Panc1 (cell line): ENCODE measurements at regions not wholly inside any gene's neighbourhood (a gene's known extent, or its start where the extent isn't known, plus 50 kb on each side); places are given as distances from the start of the nearest gene placed in this dataset.
"Not testable (repeated sequence)": the region's sequence is repeated elsewhere in the genome, so short reads cannot be mapped to it uniquely, and the experiment has no call there.

Source experiments
- ATAC-seq: fragments of 200-7000 bp; cut with Tn5 transposase; 2 replicates; pipeline ENCODE4 v1.9.1; 2020; ENCODE audit warnings: mild to moderate bottlenecking, moderate library complexity
- BruUV-seq: library from RNA; stranded (reverse); fragments of 400-500 nt; replicated peaks from 2 replicates; lab custom pipeline; 2021; lab: Mats Ljungman, UMichigan
- CTCF ChIA-PET: fragments of 300-600 bp; sonication (Branson Sonifier 250); formaldehyde crosslinking; loops from one replicate; lab custom pipeline; 2022; ENCODE audit warnings: antibody characterized with exemption; lab: Charles Lee
- POLR2A ChIA-PET: fragments of 300-600 bp; sonication (Branson Sonifier 250); formaldehyde crosslinking; loops from one replicate; lab custom pipeline; 2022; ENCODE audit warnings: antibody characterized with exemption; lab: Charles Lee
- DNase-seq: peaks from one replicate; pipeline ENCODE4 v3.0.0-alpha.2; 2010; ENCODE audit warnings: low read depth, low spot score
- H3K27ac ChIP-seq: 2 replicates; pipeline ENCODE4 v1.5.1; 2011; ENCODE audit warnings: mild to moderate bottlenecking, low read length, inconsistent platforms
- H3K27me3 ChIP-seq: fragments of 200-500 bp; sonication (Bioruptor generic); 2 replicates; pipeline ENCODE4 v1.6.0; 2014; ENCODE audit warnings: low read length, inconsistent platforms; ENCODE audit not compliant: control insufficient read depth, insufficient read depth
- H3K36me3 ChIP-seq: fragments of 200-500 bp; sonication (Bioruptor generic); 2 replicates; pipeline ENCODE4 v1.5.1; 2014; ENCODE audit warnings: inconsistent platforms, mild to moderate bottlenecking, low read length, moderate library complexity; ENCODE audit not compliant: control insufficient read depth, insufficient read depth
- H3K4me1 ChIP-seq: 2 replicates; pipeline ENCODE4 v1.5.1; 2011; ENCODE audit warnings: inconsistent platforms, mild to moderate bottlenecking, low read length, moderate library complexity; ENCODE audit not compliant: control insufficient read depth, insufficient read depth
- H3K4me3 ChIP-seq, 2 experiments: 2 replicates each; pipeline ENCODE4 v1.5.1; 2011 to 2012; ENCODE audit warnings: low read depth in 2 of 2, low read length in 2 of 2, mild to moderate bottlenecking in 2 of 2, inconsistent platforms in 1 of 2, moderate library complexity in 1 of 2
- H3K9me3 ChIP-seq: fragments of 200-500 bp; sonication (Bioruptor generic); 2 replicates; pipeline ENCODE4 v1.5.1; 2014; ENCODE audit warnings: low read depth, mild to moderate bottlenecking, inconsistent platforms, low read length, moderate library complexity; ENCODE audit not compliant: control insufficient read depth, insufficient read depth
- POLR2AphosphoS5 ChIP-seq: IDR thresholded peaks from 2 replicates; pipeline ENCODE4 v1.6.1; 2012; ENCODE audit warnings: mild to moderate bottlenecking, low read depth, low read length, moderate library complexity
- SIN3A ChIP-seq: IDR thresholded peaks from 2 replicates; pipeline ENCODE4 v1.6.1; 2012; ENCODE audit warnings: low read depth, mild to moderate bottlenecking, low read length, moderate library complexity, borderline replicate concordance; ENCODE audit not compliant: insufficient read depth
- TCF7L2 ChIP-seq: IDR thresholded peaks from 2 replicates; pipeline ENCODE4 v1.6.1; 2011; ENCODE audit warnings: mild to moderate bottlenecking, low read depth, low read length, inconsistent platforms
- in situ Hi-C: cut with HindIII; loops from 2 replicates; pipeline ENCODE4 v1.10.0; 2016; ENCODE audit warnings: low sequenced_read_pairs, low pct_unique_long_range_greater_than_20kb
- intact Hi-C: fragments of 100-400 bp; cut with micrococcal nuclease; formaldehyde crosslinking; loops from one replicate; pipeline ENCODE4 v1.10.0; 2022; ENCODE audit not compliant: unreplicated experiment
- TF ChIP-seq, protein P1 (sequence below), 2 experiments: IDR thresholded peaks; 2 replicates each; pipeline ENCODE4 v1.6.1; 2011 to 2012; ENCODE audit warnings: low read depth in 2 of 2, control low read depth in 1 of 2, low read length in 1 of 2, mild to moderate bottlenecking in 1 of 2, moderate library complexity in 1 of 2; ENCODE audit not compliant: insufficient read depth in 1 of 2
- TF ChIP-seq, protein P2 (sequence below): fragments of 450-650 bp; IDR thresholded peaks from 2 replicates; pipeline ENCODE4 v1.5.1; 2017; ENCODE audit warnings: mild to moderate bottlenecking

DNA sequence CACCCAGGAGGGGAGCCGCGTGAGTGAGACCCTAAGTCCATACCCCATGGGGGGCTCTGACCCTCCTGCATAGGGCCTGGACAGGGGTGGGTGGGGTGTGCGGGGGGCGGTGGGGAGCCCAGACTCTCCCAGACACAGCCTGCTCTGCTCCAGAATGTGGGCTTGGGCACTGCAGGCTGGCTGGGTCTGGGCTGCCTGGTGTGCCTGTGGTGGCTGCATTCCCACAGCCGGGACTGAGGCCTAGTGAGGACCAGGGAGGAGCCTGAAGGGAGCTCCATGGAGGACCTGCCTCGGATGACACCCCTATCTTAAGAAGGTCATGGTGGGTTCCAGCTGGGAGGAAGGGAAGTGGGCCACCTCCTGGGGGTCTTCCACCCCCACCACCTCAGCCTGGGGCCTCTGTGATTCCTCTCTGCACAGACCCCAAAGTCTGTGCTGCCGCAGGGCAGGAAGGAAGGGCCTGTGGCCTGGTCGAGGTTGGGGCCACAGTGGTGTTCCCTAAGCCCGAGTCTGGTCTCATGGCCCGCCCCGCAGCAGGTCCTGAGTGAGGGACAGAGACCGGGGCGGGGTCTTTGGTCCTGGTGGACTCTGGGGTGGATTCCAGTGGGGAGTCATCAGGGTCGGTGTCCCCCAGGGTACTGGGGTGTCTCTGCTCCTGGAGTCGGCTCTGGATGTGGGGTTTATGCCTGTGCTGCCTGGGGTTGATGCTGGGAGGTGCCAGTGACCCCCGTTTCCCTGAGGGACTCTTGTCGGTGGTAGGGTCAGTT, 392.3 kb downstream of the TMEM121 start:
- Histone ChIP-seq H3K4me1 (no peaks in the 10 kb centered on the region), H3K4me3 (no peak overlapping the region), H3K27me3 (no peaks in the 10 kb centered on the region), H3K36me3 (no peaks in the 10 kb centered on the region), H3K9me3 (no peaks in the 10 kb centered on the region), H3K27ac (no peak overlapping the region)
- DNase-seq: no peak
- ChIA-PET CTCF (no interaction called here), POLR2A (no interaction called here)
- BruUV-seq: no TSS peak
- ATAC-seq: no peak
- intact Hi-C loops: no loop called here
- in situ Hi-C loops: no loop called here
- no peak for TF ChIP-seq SIN3A
- TF ChIP-seq, protein P1, sequence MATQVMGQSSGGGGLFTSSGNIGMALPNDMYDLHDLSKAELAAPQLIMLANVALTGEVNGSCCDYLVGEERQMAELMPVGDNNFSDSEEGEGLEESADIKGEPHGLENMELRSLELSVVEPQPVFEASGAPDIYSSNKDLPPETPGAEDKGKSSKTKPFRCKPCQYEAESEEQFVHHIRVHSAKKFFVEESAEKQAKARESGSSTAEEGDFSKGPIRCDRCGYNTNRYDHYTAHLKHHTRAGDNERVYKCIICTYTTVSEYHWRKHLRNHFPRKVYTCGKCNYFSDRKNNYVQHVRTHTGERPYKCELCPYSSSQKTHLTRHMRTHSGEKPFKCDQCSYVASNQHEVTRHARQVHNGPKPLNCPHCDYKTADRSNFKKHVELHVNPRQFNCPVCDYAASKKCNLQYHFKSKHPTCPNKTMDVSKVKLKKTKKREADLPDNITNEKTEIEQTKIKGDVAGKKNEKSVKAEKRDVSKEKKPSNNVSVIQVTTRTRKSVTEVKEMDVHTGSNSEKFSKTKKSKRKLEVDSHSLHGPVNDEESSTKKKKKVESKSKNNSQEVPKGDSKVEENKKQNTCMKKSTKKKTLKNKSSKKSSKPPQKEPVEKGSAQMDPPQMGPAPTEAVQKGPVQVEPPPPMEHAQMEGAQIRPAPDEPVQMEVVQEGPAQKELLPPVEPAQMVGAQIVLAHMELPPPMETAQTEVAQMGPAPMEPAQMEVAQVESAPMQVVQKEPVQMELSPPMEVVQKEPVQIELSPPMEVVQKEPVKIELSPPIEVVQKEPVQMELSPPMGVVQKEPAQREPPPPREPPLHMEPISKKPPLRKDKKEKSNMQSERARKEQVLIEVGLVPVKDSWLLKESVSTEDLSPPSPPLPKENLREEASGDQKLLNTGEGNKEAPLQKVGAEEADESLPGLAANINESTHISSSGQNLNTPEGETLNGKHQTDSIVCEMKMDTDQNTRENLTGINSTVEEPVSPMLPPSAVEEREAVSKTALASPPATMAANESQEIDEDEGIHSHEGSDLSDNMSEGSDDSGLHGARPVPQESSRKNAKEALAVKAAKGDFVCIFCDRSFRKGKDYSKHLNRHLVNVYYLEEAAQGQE (IDR thresholded peaks at IDR 0.05; ENCODE audit: insufficient read depth in 1 of 2, low read depth in 2 of 2, low read length in 1 of 2): no peak
- TF ChIP-seq, protein P2, sequence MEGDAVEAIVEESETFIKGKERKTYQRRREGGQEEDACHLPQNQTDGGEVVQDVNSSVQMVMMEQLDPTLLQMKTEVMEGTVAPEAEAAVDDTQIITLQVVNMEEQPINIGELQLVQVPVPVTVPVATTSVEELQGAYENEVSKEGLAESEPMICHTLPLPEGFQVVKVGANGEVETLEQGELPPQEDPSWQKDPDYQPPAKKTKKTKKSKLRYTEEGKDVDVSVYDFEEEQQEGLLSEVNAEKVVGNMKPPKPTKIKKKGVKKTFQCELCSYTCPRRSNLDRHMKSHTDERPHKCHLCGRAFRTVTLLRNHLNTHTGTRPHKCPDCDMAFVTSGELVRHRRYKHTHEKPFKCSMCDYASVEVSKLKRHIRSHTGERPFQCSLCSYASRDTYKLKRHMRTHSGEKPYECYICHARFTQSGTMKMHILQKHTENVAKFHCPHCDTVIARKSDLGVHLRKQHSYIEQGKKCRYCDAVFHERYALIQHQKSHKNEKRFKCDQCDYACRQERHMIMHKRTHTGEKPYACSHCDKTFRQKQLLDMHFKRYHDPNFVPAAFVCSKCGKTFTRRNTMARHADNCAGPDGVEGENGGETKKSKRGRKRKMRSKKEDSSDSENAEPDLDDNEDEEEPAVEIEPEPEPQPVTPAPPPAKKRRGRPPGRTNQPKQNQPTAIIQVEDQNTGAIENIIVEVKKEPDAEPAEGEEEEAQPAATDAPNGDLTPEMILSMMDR: no peak

DNA sequence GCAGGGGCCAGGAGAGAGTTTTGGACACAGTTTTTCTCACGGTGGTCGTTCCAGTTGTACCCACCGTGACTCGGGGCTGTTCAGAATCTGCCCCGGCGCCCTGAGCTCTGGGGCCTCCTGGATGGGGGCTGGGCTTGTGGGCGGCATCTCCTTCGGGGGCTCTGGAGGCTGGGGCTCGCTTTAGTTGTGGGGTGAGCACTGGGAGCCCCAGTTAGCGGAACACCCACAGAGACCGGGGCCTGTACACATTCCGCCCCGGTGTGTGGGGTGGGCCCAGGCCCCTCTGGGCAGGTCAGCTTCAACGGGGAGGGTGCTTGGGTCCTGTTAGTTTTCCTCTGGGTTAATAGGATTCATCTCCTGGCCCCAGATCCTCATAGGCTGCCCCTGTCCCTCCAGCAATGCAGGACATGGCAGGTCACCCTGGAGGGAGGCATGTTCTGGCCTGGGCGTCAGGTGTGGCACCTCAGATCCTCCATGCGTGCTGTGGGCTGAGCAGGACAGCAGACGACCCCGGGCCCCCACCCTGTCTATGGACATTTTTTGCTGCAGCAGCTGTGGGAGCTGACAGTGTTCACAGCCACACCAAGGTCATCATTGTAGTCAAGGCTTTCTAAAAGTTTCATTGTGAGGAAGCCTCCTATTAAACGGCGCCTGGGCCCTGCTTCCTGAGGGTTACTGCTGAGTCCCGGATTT, 393.2 kb downstream of the TMEM121 start:
- ATAC-seq (0 out of 2 replicates have a peak, but pooled peaks have one; percentile 38), DNase-seq (no peak)
- Histone ChIP-seq H3K27ac (no peak overlapping the region), H3K4me1 (no peaks in the 10 kb centered on the region), H3K27me3 (no peaks in the 10 kb centered on the region), H3K36me3 (no peaks in the 10 kb centered on the region), H3K4me3 (no peak overlapping the region), H3K9me3 (no peaks in the 10 kb centered on the region)
- in situ Hi-C loops (no loop called here), intact Hi-C loops (no loop called here)
- CTCF ChIA-PET: no interaction called here
- POLR2A ChIA-PET: no interaction called here
- BruUV-seq: no TSS peak
- TF ChIP-seq TCF7L2 (no peak), SIN3A (no peak), POLR2AphosphoS5 (no peak)
- TF ChIP-seq, protein P2: no peak
- TF ChIP-seq, protein P1 (IDR thresholded peaks at IDR 0.05; ENCODE audit: insufficient read depth in 1 of 2, low read depth in 2 of 2, low read length in 1 of 2): no peak

DNA sequence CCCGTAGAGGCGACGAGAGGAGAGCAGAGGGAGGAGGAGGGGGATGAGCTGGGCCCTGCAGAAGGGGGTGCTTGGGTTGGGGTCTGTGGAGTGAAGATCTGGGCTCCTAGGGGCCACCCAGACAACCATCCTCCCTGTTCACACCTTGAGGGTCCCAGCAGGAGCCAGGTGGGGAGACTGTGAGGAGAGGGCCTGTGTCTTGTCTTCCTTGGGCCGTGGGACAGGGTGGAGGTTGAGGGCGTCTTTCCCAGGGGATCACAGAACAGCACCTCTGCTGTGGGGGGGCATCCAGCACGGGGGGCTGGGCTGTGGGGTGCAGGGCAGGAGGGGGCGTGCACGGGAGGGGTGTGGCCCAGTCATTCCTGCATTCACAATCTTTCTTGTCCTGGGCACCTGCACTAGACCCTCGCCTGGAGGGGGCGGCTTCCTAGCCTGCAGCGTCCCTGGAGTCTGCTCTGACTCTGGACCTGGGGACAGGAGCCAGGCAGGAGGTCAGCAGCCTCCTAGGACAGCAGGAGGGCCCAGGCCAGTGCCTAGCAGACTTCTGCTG, 393.8 kb downstream of the TMEM121 start:
- intact Hi-C loops, H3K4me1 ChIP-seq, CTCF ChIA-PET, H3K27ac ChIP-seq, in situ Hi-C loops, ATAC-seq, POLR2A ChIA-PET, BruUV-seq, H3K4me3 ChIP-seq, H3K9me3 ChIP-seq, H3K27me3 ChIP-seq, DNase-seq, H3K36me3 ChIP-seq: not testable (repeated sequence)
